HG03039 (cell line): ENCODE measurements at regions not wholly inside any gene's neighbourhood (a gene's known extent, or its start where the extent isn't known, plus 50 kb on each side); places are given as distances from the start of the nearest gene placed in this dataset.
"Not testable (repeated sequence)": the region's sequence is repeated elsewhere in the genome, so short reads cannot be mapped to it uniquely, and the experiment has no call there.

Experiments used
- ATAC-seq: cut with Tn5 transposase; IDR thresholded peaks from one replicate; pipeline ENCODE4 v1.9.1; 2021; ENCODE audit warnings: mild to moderate bottlenecking, moderate library complexity; ENCODE audit not compliant: unreplicated experiment

GRCh38 chr11:97620007-97620406 lies 1230.2 kb downstream of the JRKL start:
- no peak for ATAC-seq

GRCh38 chr11:97621282-97621681 lies 1231.5 kb downstream of the JRKL start:
- ATAC-seq: no peak

DNA sequence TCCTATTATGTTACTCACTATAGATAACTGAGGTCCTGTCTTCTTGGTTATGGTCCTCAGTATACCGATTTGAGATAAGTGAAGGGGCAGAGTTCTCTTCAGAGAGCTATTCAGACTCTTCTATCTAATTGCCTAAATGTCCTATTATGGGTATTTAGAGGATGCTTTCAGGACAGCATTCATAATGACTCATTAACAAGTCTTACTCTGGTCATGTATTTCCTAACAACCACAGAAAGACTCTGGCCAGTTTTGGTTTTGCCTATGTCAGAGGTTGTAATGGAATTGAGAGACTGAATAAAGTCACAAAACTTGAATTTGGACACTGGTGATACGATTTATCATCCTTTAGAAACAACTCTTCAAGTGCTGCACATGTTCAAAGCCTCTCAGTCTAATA lies 1233.0 kb downstream of the JRKL start:
- no peak for ATAC-seq

DNA sequence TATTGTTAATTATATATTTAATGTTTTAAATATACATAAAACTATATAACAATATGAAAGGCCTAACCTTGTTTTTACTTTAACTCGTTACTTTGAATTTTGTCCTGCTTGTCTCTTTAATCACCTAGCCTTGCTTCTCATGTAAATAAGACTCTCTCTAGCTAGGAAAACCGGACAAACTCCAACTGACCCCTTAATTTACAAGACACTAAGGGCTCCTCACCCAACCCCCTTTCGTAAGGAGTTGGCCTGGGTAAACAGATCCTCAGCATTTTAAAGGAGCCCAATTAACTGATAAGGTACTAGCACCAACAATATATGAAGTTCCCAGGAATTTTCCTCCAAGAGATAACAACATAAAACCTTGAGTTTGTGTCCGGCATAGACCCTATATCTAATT lies 1246.9 kb downstream of the JRKL start:
- not testable (repeated sequence) for ATAC-seq

- no peak for ATAC-seq
Measured at GRCh38 chr11:97637701-97638100, 1247.9 kb downstream of the JRKL start.

- ATAC-seq: no peak
Measured at GRCh38 chr11:97638641-97639224, 1248.9 kb downstream of the JRKL start.

- no peak for ATAC-seq
Measured at GRCh38 chr11:97641988-97642387, 1252.2 kb downstream of the JRKL start.

- no peak for ATAC-seq
Measured at GRCh38 chr11:97645736-97646135, 1255.9 kb downstream of the JRKL start.

DNA sequence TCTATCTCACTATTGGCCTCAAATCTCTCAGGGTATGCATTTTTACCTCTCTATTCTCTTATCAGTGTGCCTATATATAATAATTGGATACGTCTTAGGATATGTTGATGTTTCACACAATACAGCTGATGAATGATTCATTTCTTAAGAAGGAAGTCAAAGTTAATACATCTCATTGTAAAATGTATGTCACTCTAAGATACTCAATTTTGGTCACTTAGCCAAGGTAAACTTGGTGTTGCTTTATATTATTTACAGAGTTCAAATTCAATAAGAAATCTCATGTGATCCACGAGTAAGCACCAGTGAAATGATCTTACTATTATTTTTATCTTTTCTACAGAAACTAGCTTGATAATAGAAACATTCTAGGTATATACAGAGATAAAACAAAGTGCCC lies 1266.5 kb downstream of the JRKL start:
- no peak for ATAC-seq

DNA sequence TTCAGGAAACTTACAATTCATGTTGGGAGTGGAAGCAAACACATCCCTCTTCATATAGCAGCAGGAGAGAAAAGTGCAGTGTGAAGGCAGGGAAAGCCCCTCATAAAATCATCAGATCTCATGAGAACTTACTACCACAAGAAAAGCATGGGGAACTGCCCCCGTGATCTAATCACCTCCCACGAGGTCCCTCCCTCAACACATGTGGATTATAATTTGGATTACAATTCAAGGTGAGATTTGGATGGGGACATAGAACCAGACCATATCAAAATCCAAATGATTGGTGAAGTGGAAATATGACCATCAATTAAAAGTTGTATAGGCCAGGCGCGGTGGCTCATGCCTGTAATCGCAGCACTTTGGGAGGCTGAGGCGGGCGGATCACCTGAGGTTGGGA lies 1268.0 kb downstream of the JRKL start:
- no peak for ATAC-seq

DNA sequence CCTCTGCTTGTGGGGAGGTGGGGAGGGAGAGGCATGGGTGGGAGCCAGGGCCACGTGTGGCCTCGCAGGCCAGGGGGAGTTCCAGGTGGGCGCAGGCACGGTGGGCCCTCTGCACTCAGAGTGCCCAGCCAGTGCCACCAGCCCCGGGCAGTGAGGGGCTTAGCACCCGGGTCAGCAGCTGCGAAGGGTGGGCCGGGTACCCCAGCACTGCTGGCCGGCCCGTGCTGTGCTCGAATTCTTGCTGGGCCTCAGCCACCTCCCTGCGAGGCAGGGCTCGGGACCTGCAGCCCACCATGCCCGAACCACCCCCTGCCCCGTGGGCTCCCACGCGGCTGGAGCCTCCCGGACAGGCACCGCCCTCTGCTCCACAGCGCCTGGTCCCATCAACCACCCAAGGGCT lies 1277.2 kb downstream of the JRKL start:
- no peak for ATAC-seq

GRCh38 chr11:97683733-97684132 lies 1293.9 kb downstream of the JRKL start:
- ATAC-seq: no peak

DNA sequence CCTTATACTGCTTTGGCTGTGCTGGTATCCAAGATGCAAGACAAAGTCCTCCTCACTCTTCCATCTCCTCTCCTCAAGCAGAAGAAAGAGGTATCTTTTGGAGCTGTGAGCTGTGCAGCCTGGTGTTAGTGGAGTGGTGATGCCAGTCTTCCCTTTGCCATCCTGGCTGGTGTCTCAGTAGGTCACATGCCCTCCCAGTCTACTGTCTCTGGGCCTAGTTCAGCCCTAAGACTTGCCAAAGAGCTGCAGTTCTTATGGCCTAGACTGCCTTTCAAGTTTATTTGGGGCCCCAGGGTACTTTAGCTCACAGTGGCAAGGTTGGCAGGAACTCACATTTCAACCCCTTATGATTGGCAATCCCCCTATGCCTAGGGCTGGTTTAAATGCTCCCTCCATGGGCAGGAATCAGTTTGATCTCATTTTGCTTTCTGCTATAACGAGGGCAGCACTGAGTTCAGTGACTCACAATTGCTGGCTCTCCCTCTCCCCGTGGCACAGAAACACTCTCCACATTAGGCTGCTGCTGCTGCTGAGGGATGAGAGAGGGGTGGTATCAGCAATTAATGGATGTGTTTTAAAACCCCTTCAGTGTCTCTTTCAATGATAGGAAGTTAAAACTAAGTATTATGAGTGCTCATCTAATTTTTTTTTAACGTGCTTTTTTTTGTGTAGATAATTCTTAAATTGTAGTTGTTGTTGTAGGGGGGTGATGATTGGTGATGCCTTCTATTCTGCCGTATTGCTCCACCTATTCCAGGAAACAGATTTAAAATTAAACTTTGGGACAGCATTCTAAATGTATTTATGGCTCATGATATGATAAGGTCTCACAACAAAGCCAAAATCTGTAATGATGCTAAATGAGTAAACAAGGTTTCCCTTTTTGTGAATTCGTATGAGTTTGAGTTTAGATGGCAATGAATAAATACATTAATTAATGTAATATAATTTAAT lies 1295.0 kb downstream of the JRKL start:
- no peak for ATAC-seq

DNA sequence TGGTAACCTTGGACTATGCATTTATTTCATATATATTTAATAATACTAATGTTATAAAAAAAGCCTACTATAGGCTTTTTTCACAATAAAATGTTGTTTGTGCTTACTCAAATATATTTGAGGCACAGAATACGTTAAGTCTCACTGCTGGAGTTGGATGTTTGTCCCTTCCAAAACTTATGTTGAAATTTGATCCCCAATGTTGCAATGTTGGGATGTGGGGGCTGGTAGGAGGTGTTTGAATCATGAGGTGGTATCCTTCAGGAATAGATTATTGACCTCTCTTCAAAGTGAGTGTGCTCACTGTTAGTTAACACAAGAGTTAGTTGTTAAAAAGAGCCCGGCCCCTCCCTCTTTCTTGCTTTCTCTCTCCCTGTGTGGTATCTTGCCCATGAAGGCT lies 1295.9 kb downstream of the JRKL start:
- ATAC-seq: no peak

DNA sequence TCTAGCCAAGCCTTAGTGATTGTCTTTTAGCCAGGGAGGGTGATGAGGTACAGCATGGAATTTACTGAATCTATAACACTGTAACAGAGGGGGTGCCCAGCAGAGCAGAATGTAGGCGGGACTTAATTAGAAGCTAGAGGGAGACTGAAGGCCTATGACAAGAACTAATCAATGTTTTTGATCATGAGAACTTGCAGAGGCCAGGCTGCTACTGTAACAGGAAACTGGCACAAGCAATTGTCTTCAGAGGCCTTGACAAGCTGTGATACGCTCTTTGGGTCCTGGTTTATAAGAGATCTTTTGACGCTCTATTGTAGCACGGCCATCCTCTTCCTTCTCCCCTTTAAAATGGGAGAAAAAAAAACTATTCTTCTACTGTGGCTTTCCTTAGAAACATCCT lies 1297.3 kb downstream of the JRKL start:
- no peak for ATAC-seq

DNA sequence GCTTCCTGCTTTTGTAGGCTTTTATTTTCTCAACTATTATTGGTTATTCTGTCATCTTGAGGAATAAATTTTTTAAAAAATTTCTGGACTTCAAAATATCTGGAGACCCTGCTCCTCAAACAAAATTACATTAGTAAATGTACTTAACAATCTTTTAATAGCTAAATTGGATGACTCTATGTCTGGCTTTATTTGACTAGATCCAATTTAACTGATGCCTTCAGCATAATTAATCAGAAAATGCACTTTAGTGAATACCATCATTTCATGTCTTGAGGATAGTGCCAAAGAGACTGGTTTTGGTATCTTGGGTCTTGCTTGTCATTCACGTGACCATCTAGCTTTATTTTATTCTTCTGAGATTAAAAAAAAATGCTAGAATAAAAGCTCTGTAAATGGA lies 1301.2 kb downstream of the JRKL start:
- no peak for ATAC-seq

GRCh38 chr11:97702951-97703350 lies 1313.1 kb downstream of the JRKL start:
- ATAC-seq: no peak

DNA sequence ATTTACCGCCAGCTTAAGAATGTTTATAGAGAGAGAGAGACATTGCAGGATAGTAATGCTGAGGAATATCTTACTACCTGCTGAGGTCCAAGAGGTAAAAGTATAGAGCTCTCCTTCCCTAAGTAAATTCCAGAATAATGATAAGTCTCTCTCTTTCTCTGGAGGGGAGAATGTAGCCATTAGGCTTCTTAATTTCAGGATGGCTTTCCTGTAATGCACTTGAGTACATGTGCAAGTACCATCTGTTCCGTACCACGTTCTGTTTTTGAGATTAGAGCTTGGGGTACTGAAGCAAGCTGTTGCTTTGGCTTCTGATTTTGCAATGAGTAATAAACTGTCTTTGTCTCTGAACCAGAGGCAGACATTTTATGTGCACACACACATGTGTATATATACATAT lies 1314.0 kb downstream of the JRKL start:
- ATAC-seq: no peak

DNA sequence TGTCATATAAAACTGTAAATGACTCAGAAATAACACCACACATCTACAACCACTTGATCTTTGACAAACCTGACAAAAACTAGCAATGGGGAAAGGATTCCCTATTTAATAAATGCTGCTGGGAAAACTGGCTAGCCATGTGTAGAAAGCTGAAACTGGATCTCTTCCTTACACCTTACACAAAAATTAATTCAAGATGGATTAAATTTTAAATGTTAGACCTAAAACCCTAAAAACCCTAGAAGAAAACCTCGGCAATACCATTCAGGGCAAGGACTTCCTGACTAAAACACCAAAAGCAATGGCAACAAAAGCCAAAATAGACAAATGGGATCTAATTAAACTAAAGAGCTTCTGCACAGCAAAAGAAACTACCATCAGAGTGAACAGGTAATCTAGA lies 1315.3 kb upstream of the CNTN5 start:
- not testable (repeated sequence) for ATAC-seq

DNA sequence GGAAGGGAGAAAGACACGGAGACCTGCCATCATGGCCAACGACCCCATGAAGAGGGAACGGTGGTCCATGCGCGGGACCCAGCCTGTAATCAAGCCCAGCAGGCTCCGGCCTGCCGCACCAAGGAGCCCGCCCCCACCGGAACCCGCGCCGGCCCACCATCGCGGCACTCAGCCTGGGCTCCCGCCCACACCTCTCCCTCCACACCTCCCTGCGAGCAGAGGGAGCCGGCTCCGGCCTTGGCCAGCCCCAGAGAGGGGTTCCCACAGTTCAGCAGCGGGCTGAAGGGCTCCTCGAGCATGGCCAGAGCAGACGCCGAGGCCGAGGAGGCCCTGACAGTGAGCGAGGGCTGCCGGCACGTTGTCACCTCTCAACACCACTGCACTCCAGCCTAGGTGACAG lies 1302.8 kb upstream of the CNTN5 start:
- no peak for ATAC-seq

DNA sequence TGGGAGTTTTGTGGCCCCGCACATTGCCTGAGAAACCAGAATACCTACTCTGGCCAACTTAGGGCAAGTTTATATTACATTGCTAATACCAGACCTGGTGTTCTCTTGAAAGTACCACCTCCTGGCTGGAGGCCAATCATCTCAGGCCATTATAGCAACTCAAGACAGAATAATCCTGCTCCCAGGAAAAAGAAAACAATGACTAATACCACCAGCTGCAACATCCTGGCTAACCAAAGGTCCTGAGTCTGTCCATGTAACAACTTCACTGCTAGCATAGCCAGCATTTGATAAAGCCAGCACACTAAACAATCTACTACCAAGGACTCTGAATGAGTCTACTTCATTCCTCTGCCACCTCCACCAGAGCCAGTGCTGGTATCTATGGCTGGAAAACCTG lies 1298.7 kb upstream of the CNTN5 start:
- ATAC-seq: no peak

DNA sequence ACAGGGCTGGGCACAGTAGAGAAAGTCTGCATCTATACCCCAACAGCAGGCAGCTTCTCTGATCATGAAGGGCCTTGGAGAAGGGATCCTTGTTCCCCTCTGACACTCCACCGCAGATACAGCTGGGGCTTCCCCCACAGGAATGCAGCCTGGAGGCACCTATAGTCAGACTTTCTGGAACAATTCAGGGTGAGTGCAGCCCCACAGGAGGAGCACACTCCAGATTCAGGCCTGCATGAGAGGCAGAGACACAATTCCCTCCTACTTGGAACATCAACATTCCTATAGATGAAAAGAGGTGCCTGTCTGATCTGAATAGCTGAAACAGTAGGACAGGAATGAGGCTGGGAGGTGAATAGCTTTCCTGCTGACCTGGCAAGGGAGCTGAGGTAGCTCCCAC lies 1298.0 kb upstream of the CNTN5 start:
- ATAC-seq: no peak
